ENCODE measurements at regions not wholly inside any gene's neighbourhood (a gene's known extent, or its start where the extent isn't known, plus 50 kb on each side); places are given as distances from the start of the nearest gene placed in this dataset.

GRCh38 chr10:107496594-107496993 lies 332.1 kb upstream of the SORCS1 start:
- TF ChIP-seq POLR2A (IDR thresholded peaks at IDR 0.05; ENCODE audit: borderline replicate concordance, extremely low read depth, insufficient read depth, insufficient read length) (no peak), ELF1 (IDR thresholded peaks at IDR 0.05; ENCODE audit: borderline replicate concordance, low read depth) (no peak), CTCF (IDR thresholded peaks at IDR 0.05 in 2 of 3, conservative IDR thresholded peaks at IDR 0.05 in 1 of 3; ENCODE audit: borderline replicate concordance in 1 of 3, insufficient read depth in 1 of 3, low read depth in 2 of 3, low read length in 2 of 3) (no peak), EZH2 (IDR thresholded peaks at IDR 0.05) (no peak), SIN3A (IDR thresholded peaks at IDR 0.05; ENCODE audit: low read depth) (no peak), POLR2AphosphoS5 (IDR thresholded peaks at IDR 0.05; ENCODE audit: low read depth, low read length) (no peak), RAD21 (IDR thresholded peaks at IDR 0.05; ENCODE audit: low read depth) (no peak), SP1 (IDR thresholded peaks at IDR 0.05; ENCODE audit: low read depth) (no peak), MAX (IDR thresholded peaks at IDR 0.05) (no peak), CEBPB (IDR thresholded peaks at IDR 0.05; ENCODE audit: low read depth) (no peak)

Data from HCT116 (cell line).